Eye (tissue), 1 donor: ENCODE measurements at regions not wholly inside any gene's neighbourhood (a gene's known extent, or its start where the extent isn't known, plus 50 kb on each side); places are given as distances from the start of the nearest gene placed in this dataset.
A peak's percentile ranks its signal among the peaks of the same experiment; 100 is the strongest.

Experiments used
- DNase-seq: peaks from one replicate; pipeline ENCODE4 v3.0.0-alpha.2; 2015

DNA sequence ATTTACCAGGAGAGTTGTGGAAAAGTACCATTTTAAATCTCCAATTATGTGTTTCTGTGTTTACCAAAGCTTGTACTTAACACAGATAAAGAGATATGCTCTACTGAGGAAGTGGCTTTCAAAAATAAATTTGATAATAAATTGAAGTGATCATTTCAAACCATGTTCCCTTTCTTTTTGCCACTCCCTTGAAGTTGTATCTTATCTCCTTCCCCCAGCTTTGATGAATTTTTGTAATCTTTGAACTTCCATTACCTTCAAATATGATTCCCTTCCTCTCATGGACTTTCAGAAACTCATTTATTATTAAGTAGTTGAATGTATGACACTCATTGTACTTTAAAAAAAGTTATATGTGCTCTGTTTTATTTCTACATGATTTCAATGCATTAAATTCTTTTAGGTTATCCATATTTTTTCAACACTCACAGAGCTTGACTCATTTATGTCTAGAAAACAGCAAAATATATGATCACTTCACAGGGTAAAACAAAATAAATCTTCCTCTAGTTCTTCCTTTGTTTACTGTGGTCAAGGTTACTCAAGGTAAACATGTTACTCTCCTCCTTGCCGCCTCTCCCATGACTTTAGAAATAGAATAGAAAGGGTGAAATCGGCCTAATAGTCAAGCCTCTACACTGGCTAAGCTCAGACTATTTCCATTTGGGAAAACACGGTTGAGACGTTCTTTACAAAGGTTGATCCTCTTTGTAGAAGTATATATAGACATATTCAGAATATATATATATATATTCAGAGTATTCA lies 251.2 kb upstream of the SPRY2 start:
- DNase-seq = no peak

GRCh38 chr13:80590551-80590950 lies 249.6 kb upstream of the SPRY2 start:
- no peak for DNase-seq

DNA sequence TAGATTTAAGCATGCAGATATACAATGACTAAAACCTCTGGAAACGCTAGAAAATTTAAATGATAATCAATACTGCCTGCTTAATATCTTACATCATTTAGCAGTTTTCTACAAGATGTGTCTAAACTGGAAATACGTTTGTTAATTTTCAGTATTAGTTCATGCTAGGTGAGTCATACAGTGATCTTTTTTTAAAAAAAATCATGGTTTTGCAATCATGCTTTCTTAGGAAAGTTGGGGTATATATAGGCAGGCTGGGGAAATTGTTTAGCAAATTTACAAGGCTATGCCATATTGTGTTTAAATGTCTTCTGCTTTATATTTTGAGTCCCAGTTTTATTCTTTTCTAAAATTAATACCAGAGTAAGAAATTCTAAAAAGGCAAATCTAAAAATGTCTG lies 245.4 kb upstream of the SPRY2 start:
- no peak for DNase-seq

GRCh38 chr13:80585531-80585930 lies 244.6 kb upstream of the SPRY2 start:
- DNase-seq = no peak

DNA sequence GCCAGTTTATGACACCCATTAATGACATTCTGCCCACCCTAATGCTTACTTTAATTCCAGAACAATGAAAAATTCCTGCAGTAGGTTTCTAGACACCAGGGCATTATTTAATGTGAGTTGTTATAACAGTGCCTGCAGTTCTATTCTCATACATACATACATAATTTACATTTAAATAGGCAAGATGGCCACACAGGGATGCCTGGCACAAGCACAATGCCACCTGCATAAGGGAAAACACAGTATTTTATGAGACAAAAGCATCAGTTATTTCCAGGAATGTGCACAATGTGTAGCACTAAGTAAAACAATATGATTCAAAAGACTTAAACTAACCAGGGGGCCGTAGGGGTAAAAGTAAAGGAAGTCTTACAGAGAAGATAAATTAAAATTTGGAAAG lies 243.9 kb upstream of the SPRY2 start:
- no peak for DNase-seq

DNA sequence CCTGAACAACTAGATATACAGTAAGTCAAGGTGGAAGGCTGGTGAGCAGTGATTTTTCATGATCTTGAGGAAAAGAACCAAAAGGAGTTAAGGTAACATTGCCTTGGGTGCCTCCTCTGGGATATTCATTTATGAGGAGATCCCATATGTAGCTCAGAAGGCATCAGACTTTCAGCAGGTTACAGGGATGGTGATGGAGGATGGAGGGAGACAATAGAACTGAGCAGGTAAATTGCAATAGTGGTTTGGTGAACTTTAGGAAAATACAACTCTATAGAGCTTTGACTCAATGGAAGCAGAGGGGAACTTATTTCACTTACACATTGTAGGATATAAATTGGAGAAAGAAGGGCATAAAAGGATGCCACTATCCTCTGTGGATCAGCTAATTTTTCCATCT lies 243.4 kb upstream of the SPRY2 start:
- DNase-seq = no peak

DNA sequence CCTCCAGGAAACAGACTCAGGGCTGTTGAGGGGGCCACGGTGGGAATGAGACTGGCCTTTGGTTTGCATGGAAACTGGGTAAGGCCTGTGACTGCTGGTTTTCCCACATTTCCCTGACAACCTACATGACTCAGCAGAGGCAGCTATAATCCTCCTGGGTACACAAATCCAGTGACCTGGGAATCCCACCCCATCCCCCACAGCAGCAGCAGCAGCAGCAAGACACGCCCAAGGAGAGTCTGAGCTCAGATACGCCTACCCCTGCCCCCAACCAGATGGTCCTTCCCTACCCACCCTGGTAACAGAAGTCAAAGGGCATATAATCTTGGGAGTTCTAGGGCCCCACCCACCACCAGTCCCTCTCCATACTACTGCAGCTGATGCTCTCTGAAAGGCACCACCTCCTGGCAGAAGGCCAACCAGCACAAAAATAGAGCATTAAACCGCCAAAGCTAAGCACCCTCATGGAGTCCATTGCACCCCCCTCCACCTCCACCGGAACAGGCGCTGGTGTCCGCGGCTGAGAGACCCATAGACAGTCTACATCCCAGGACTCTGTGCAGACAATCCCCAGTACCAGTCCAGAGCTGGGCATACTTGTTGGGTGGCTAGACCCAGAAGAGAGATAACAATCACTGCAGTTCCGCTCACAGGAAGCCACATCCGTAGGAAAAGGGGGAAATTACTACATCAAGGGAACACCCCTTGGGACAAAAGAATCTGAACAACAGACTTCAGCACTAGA lies 237.2 kb upstream of the SPRY2 start:
- peak; percentile 6 for DNase-seq

- DNase-seq = no peak
Observed at GRCh38 chr13:80577285-80577684, 236.4 kb upstream of the SPRY2 start.

DNA sequence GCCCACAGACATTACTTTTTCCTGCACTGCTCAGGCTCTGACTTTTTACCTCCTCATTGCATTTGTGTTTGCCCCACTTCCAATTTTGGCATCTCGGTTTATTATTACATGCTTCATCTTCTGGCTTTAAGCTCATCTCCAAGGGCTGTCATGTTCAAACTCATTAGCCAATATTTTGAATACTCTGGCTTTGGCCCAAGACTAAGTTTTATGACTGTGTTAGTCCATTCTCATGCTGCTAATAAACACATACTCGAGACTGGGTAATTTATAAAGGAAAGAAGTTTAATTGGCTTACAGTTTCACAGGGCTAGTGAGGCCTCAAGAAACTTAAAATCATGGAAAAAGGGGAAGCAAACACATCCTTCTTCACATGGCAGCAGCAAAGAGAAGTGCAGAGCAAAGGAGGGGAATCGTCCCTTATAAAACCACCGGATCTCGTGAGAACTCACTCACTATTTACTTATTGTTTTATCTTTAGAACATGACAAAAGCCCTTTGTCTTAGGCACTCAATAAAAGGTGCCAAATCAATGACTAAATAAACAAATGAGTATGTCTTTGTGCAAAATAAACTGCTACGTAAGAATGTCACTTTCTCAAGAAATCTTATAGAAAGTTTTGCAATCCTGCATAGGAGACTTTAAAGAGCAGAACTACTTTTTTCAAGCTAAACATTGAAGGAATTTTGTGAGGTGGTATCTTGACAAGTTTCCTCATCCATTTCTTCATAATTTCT lies 233.4 kb upstream of the SPRY2 start:
- DNase-seq = no peak

GRCh38 chr13:80572923-80573316 lies 232.0 kb upstream of the SPRY2 start:
- DNase-seq = no peak

DNA sequence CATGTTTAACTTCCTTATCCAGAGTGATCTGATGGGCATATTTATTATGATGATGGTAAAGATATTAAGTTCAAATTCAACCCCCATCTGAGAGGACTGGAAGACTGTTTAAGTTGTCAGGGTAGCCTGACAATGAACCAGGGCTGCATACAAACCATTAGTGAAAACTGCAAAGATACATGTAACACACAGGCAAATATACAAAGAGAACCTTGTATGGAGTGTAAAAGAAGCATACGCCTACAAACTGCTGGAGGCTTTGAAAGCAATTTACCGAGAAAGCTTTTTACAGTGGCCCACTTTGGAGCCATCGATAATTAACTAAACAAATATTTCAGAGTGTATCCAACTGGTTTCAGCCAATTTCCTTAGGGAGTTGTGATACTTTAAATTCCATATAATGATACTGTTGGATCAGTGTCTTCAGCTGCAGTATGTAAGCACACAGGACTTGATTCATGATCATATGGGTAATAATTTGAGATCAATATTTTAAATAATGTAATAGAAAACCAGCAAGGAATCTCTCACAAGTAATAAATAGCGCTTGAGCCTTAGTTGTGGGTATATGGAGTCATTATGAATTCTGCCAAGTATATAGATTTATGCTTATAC lies 231.5 kb upstream of the SPRY2 start:
- no peak for DNase-seq

DNA sequence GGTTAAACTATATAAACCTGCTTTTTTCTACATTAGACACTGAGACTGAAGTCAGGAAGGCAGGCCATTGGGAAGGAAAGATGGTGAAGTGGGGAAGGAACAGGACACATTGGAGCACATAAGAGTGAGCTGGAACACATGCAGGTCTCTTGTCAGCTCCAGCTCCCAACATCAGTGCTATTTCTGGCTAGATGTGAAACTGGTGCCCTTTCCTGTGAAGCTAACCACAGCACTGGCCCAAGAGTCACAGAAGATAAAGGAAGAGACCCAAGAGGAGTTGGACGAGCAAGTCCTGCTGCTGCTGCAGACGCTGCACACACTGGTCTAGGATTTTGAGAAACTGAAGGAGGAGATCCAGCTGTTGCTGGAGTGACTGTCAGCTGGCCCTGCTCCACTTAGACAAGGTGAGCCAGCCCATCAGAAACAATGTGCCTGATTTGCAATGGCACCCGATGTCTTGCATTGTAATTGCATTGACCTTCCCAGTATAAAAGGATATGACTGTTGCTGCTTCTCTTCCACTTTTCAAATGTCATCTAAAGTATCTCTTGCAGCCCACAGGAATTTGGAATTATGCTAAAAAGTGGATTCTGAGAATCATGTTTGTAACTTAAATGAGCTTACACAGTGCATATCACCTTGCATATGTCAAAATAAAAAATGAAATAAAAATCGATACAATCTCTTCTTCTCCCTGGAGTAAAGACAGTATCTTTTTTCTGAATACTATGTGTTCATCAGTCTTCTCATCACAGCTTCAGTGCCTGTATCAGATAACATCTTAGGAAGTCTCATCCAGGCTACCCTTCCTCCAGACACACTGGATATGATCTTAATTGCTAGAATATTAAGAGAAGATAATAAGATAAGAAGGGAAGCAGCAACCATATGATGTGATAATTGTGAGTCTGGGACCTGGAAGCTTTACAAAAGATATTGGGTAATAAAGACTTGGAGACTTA lies 230.7 kb upstream of the SPRY2 start:
- no peak for DNase-seq

- no peak for DNase-seq
Observed at GRCh38 chr13:80563439-80563838, 222.5 kb upstream of the SPRY2 start.

DNA sequence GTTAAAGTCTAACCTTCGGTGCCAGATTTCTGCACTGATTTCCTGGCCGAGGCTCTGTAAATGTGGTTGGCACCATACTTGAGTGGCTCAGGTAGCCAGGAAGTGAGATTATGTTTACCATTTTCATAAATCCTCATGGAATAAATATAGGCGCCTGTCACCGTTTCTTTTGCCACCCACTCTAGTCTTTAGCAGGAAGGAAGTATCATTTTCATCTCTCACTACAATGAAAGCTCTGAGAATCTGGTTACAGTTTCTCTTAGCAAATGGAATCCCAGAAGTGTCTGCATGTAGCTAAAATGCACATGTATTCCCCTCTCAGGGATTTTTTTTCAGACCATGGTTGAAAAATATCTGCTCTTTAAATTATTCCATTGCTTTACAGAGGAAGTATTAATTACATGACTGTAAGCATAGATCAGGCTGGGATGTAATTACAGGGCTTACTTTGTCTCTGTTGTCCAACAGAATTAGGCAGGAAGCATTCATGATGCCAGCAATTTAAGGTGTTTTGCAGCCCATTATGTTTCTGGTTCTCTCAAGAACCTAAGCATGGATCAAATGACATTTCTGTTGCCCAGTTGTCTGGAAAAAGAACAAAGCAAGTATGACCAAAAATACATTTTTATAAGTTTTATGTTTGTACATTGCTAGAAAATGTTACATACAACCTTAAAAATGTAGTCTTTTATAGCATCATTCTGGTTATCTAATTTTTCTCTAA lies 221.7 kb upstream of the SPRY2 start:
- no peak for DNase-seq

- DNase-seq = peak; percentile 39
Observed at GRCh38 chr13:80560609-80561008, 219.7 kb upstream of the SPRY2 start.

GRCh38 chr13:80559944-80560343 lies 219.0 kb upstream of the SPRY2 start:
- DNase-seq = no peak

- no peak for DNase-seq
Observed at GRCh38 chr13:80558074-80558473, 217.1 kb upstream of the SPRY2 start.

DNA sequence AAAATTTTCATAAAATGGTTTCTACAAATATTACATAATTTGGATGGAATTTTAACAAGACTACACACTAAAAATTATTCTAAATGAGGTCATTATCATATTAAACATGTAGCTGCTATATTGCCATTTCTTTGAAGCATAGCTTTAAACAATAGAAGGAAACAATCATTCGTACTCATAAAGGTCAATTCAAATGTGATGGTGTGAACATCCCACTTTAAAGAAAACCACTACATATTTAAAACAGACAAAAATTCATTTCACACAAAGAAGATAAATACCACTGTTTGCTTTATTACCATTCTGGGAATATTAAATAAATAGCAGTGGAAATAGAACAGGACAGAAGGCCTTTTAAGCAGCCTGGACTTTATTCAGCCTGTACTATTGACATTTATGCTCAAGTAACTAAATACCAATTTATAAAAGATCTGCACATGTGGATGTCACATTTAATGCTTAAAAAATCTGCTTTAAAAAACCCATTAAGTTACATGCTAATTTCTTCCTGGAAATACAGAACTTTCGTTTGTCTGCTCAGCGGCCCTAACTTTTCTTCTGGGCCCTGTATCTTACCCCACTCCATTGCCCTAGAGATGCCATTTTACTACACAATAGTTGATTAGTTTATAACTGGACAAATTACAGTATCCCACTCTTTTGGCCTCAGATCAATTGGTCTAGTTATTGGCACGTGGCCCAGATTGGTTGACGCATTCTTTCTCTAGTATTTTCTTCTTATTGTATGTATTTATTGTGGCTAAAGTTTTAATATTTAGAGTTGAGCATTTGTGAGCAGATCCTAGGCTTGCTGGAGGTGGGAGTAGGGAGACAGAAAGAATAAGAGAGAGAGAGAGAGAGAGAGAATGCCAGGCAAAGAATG lies 215.1 kb upstream of the SPRY2 start:
- no peak for DNase-seq

- DNase-seq = no peak
Observed at GRCh38 chr13:80552851-80553440, 212.0 kb upstream of the SPRY2 start.
